ENCODE measurements at regions not wholly inside any gene's neighbourhood (a gene's known extent, or its start where the extent isn't known, plus 50 kb on each side); places are given as distances from the start of the nearest gene placed in this dataset.

DNA sequence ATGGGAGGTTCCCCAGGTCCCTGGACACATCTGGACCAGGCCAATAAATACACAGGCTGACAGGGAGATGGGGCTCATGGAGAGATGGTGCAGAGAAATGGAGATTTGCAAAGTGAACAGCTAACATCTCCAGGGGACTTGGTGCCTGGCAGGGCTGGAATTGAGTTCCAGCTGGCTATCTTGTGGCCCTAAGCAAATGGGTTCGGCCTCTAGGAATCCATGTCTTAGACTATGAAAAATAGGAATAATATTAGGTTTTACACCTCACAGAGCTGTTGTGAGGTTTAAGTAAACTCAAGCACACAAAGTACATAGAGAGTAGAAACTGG, 82.9 kb upstream of the SPATA12 start:
- TF ChIP-seq, protein P1, sequence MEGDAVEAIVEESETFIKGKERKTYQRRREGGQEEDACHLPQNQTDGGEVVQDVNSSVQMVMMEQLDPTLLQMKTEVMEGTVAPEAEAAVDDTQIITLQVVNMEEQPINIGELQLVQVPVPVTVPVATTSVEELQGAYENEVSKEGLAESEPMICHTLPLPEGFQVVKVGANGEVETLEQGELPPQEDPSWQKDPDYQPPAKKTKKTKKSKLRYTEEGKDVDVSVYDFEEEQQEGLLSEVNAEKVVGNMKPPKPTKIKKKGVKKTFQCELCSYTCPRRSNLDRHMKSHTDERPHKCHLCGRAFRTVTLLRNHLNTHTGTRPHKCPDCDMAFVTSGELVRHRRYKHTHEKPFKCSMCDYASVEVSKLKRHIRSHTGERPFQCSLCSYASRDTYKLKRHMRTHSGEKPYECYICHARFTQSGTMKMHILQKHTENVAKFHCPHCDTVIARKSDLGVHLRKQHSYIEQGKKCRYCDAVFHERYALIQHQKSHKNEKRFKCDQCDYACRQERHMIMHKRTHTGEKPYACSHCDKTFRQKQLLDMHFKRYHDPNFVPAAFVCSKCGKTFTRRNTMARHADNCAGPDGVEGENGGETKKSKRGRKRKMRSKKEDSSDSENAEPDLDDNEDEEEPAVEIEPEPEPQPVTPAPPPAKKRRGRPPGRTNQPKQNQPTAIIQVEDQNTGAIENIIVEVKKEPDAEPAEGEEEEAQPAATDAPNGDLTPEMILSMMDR (IDR thresholded peaks at IDR 0.05): no peak
- no peak for TF ChIP-seq POLR2AphosphoS5 (IDR thresholded peaks at IDR 0.05)

Data from stomach (tissue), 4 donors.